Fibroblast of lung (primary cell): ENCODE measurements at regions not wholly inside any gene's neighbourhood (a gene's known extent, or its start where the extent isn't known, plus 50 kb on each side); places are given as distances from the start of the nearest gene placed in this dataset.

Experiments used
- DNase-seq, 2 donors: peaks; one replicate each; pipeline versions ENCODE4 v3.0.0 to v3.0.0-alpha.2; 2010; ENCODE audit warnings: low read depth in 2 of 2
- H2AFZ ChIP-seq: 2 replicates; pipeline ENCODE4 v1.5.1; 2012; ENCODE audit warnings: low read length, control low read depth, inconsistent platforms
- H3K27ac ChIP-seq: 2 replicates; pipeline ENCODE4 v1.5.1; 2011; ENCODE audit warnings: low read length, control low read depth; ENCODE audit not compliant: insufficient read depth
- H3K27me3 ChIP-seq: 2 replicates; pipeline ENCODE4 v1.5.1; 2011; ENCODE audit warnings: mild to moderate bottlenecking, low read length; ENCODE audit not compliant: control insufficient read depth, insufficient read depth
- H3K36me3 ChIP-seq: 2 replicates; pipeline ENCODE4 v1.5.1; 2011; ENCODE audit warnings: low read length; ENCODE audit not compliant: control insufficient read depth, insufficient read depth
- H3K4me1 ChIP-seq: 2 replicates; pipeline ENCODE4 v1.5.1; 2011; ENCODE audit warnings: low read length; ENCODE audit not compliant: control insufficient read depth, insufficient read depth; ENCODE audit errors: extremely low read depth
- H3K4me2 ChIP-seq: 2 replicates; pipeline ENCODE4 v1.5.1; 2011; ENCODE audit warnings: low read length, control low read depth; ENCODE audit not compliant: insufficient read depth; ENCODE audit errors: extremely low read depth
- H3K4me3 ChIP-seq, 4 experiments: fragments of 200-600 bp in 1 of 4; sonication (generic) in 1 of 4; replicated peaks in 1 of 4; 2 replicates each; pipeline ENCODE4 v1.5.1; 2011 to 2016; ENCODE audit warnings: low read length in 4 of 4, low read depth in 3 of 4, mild to moderate bottlenecking in 3 of 4, control low read depth in 2 of 4, inconsistent platforms in 1 of 4, mixed read lengths in 1 of 4; ENCODE audit not compliant: insufficient read depth in 1 of 4; ENCODE audit errors: control extremely low read depth in 1 of 4
- H3K79me2 ChIP-seq: 2 replicates; pipeline ENCODE4 v1.5.1; 2012; ENCODE audit warnings: mild to moderate bottlenecking, low read length, inconsistent platforms; ENCODE audit not compliant: control insufficient read depth, insufficient read depth
- H3K9ac ChIP-seq: 2 replicates; pipeline ENCODE4 v1.5.1; 2011; ENCODE audit warnings: mild to moderate bottlenecking, low read length, control low read depth; ENCODE audit not compliant: insufficient read depth
- H3K9me3 ChIP-seq: 2 replicates; pipeline ENCODE4 v1.5.1; 2012; ENCODE audit warnings: low read depth, low read length; ENCODE audit not compliant: control insufficient read depth, insufficient read depth
- H4K20me1 ChIP-seq: 2 replicates; pipeline ENCODE4 v1.5.1; 2011; ENCODE audit warnings: low read length; ENCODE audit not compliant: control insufficient read depth, insufficient read depth; ENCODE audit errors: extremely low read depth
- EZH2 ChIP-seq: IDR thresholded peaks from 2 replicates; pipeline ENCODE4 v1.5.1; 2012; ENCODE audit warnings: low read length, control low read depth, mild to moderate bottlenecking; ENCODE audit errors: missing control alignments
- TF ChIP-seq, protein P1 (sequence below), 2 donors: IDR thresholded peaks in 1 of 2; conservative IDR thresholded peaks in 1 of 2; 1 replicate in 1 of 2; 2 replicates in 1 of 2; pipeline ENCODE4 v1.5.1; 2011 to 2012; ENCODE audit warnings: low read length in 2 of 2, control low read depth in 1 of 2, inconsistent platforms in 1 of 2, low read depth in 1 of 2, mild to moderate bottlenecking in 1 of 2

DNA sequence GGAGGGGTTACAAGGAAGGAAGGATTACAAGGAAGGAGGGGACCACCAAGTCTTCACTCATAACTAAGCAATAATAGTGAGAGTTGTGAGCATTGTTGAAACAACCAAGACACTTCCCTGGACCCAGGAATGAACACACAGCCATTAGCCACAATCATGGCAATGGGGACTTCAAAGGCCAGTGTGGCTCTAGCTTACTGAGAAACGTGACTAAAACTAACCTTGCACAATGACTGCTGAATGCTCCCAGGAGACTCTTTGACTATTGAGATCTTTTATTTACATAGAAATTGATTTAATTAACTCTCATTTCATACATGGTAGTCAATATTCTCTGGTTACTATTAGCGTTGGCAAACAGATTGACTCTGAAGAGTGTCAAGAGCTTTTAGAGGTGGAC, 263.0 kb upstream of the SOX5 start:
- Histone ChIP-seq H3K4me2 (no peak overlapping the region), H2AFZ (no peak overlapping the region), H3K79me2 (no peaks in the 10 kb centered on the region), H3K4me1 (no peaks in the 10 kb centered on the region), H3K27me3 (no peaks in the 10 kb centered on the region), H3K36me3 (no peaks in the 10 kb centered on the region), H3K9ac (no peak overlapping the region), H3K27ac (no peak overlapping the region), H3K4me3 (no peak overlapping the region), H3K9me3 (no peaks in the 10 kb centered on the region), H4K20me1 (no peaks in the 10 kb centered on the region)
- no peak for DNase-seq
- TF ChIP-seq, protein P1, sequence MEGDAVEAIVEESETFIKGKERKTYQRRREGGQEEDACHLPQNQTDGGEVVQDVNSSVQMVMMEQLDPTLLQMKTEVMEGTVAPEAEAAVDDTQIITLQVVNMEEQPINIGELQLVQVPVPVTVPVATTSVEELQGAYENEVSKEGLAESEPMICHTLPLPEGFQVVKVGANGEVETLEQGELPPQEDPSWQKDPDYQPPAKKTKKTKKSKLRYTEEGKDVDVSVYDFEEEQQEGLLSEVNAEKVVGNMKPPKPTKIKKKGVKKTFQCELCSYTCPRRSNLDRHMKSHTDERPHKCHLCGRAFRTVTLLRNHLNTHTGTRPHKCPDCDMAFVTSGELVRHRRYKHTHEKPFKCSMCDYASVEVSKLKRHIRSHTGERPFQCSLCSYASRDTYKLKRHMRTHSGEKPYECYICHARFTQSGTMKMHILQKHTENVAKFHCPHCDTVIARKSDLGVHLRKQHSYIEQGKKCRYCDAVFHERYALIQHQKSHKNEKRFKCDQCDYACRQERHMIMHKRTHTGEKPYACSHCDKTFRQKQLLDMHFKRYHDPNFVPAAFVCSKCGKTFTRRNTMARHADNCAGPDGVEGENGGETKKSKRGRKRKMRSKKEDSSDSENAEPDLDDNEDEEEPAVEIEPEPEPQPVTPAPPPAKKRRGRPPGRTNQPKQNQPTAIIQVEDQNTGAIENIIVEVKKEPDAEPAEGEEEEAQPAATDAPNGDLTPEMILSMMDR (conservative IDR thresholded peaks at IDR 0.05 in 1 of 2, IDR thresholded peaks at IDR 0.05 in 1 of 2; ENCODE audit: low read depth in 1 of 2, low read length in 2 of 2), result no peak
- no peak for TF ChIP-seq EZH2

DNA sequence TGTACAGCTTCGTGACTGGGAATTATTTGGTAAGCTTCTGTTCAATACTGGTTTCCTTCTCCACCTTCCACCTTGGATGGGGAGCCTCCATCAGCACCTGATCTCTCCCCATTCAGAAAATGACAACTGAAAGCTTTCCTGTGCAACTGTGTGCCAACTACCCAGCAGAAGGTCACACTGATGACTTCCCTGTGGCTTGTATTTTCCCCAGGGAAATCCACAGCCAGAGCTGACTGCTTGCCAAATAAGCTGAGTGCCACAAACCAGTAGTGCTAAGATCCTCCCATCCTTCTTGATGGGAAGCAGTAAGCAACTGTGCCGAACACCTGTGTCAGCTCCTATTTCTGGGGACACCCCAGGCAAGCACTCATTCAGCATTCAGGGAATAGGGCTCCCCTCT, 257.2 kb upstream of the SOX5 start:
- Histone ChIP-seq H3K27ac (no peak overlapping the region), H2AFZ (no peak overlapping the region), H3K4me1 (no peaks in the 10 kb centered on the region), H3K27me3 (no peaks in the 10 kb centered on the region), H3K36me3 (no peaks in the 10 kb centered on the region), H4K20me1 (no peaks in the 10 kb centered on the region), H3K4me3 (no peak overlapping the region), H3K9ac (no peak overlapping the region), H3K4me2 (no peak overlapping the region), H3K9me3 (no peaks in the 10 kb centered on the region), H3K79me2 (no peaks in the 10 kb centered on the region)
- no peak for DNase-seq
- TF ChIP-seq EZH2, result no peak
- TF ChIP-seq, protein P1 (conservative IDR thresholded peaks at IDR 0.05 in 1 of 2, IDR thresholded peaks at IDR 0.05 in 1 of 2; ENCODE audit: low read depth in 1 of 2, low read length in 2 of 2), result no peak

DNA sequence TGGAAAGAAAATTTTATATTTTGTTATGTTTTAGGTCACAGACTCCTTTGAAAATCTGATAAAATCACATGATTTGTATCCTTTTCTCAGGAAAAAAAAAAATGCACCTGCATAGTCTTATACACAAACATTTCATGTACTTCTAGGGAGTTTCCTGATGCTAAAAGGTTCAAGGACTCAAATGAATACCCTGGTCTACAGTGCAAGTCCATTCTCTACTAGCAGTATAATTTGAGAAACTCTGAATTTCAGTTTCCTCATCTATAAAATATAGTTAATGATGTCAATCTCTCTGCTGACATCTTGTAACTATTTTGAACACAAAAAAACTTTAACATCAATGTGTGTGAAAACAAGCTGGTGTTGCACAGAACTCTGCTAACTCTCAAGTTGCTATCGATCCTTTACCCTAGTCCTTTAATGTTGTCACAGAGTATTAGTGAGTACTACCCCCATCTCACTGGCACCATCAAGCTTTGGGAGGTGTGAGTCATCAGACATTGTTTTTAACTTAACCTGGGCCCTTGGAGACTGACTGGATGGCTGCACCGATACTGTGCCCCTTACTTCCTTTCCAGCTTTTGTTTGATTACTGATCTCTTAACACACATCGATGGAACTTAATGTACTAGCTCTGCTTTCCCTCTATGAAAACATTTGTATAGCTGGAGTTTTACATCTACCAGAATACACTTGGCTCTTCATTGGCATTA, 251.9 kb upstream of the SOX5 start:
- H3K4me1 ChIP-seq, result peaks cover 10% of the 10 kb centered on the region
- TF ChIP-seq, protein P1 (conservative IDR thresholded peaks at IDR 0.05 in 1 of 2, IDR thresholded peaks at IDR 0.05 in 1 of 2; ENCODE audit: low read depth in 1 of 2, low read length in 2 of 2), result no peak
- TF ChIP-seq EZH2, result no peak
- no peaks in the 10 kb centered on the region for H3K9me3 ChIP-seq
- H2AFZ ChIP-seq, result no peak overlapping the region
- no peak overlapping the region for H3K27ac ChIP-seq
- peak in 1 of 2 donors; percentile 22 for DNase-seq
- H3K4me3 ChIP-seq, result no peak overlapping the region
- no peaks in the 10 kb centered on the region for H4K20me1 ChIP-seq
- H3K36me3 ChIP-seq, result no peaks in the 10 kb centered on the region
- no peak overlapping the region for H3K9ac ChIP-seq
- no peak overlapping the region for H3K4me2 ChIP-seq
- H3K27me3 ChIP-seq, result no peaks in the 10 kb centered on the region
- H3K79me2 ChIP-seq, result no peaks in the 10 kb centered on the region
